IMR-90 (cell line): ENCODE measurements at regions not wholly inside any gene's neighbourhood (a gene's known extent, or its start where the extent isn't known, plus 50 kb on each side); places are given as distances from the start of the nearest gene placed in this dataset.

Source experiments
- ATAC-seq: fragments of 200-7000 bp; cut with Tn5 transposase; 2 replicates; pipeline ENCODE4 v1.9.1; 2020; ENCODE audit warnings: low read depth, mild to moderate bottlenecking, moderate library complexity
- BruUV-seq: library from RNA; stranded (reverse); fragments of 400-500 nt; replicated peaks from 2 replicates; lab custom pipeline; 2021; lab: Mats Ljungman, UMichigan
- CTCF ChIA-PET: fragments of 300-600 bp; formaldehyde crosslinking; extraction: SDS; loops from one replicate; lab custom pipeline; 2021; ENCODE audit warnings: antibody characterized with exemption; lab: Yijun Ruan, JAX
- POLR2A ChIA-PET: fragments of 300-600 bp; sonication (Branson Sonifier 250); formaldehyde crosslinking; loops from one replicate; lab custom pipeline; 2022; ENCODE audit warnings: antibody characterized with exemption; ENCODE audit not compliant: unreplicated experiment; lab: Charles Lee
- DNase-seq: peaks from one replicate; pipeline ENCODE4 v3.0.0; 2013
- H2AFZ ChIP-seq: replicated peaks from 2 replicates; pipeline ENCODE3; 2013; ENCODE audit warnings: low read length, mild to moderate bottlenecking; ENCODE audit not compliant: poor library complexity
- H2AK5ac ChIP-seq: 2 replicates; pipeline ENCODE4 v1.6.1; 2013; ENCODE audit warnings: low read depth, low read length, inconsistent platforms
- H2AK9ac ChIP-seq: replicated peaks from 2 replicates; pipeline ENCODE3; 2013; ENCODE audit warnings: mild to moderate bottlenecking, low read depth, low read length, moderate library complexity; ENCODE audit not compliant: poor library complexity
- H2BK120ac ChIP-seq: 2 replicates; pipeline ENCODE4 v1.6.1; 2013; ENCODE audit warnings: low read depth, low read length, inconsistent platforms
- H2BK15ac ChIP-seq: 3 replicates; pipeline ENCODE4 v1.6.1; 2013; ENCODE audit warnings: low read depth, low read length, inconsistent platforms
- H2BK20ac ChIP-seq: 2 replicates; pipeline ENCODE4 v1.6.1; 2013; ENCODE audit warnings: low read depth, mild to moderate bottlenecking, inconsistent platforms, low read length, moderate library complexity
- H2BK5ac ChIP-seq: 2 replicates; pipeline ENCODE4 v1.6.1; 2013; ENCODE audit warnings: mild to moderate bottlenecking, low read depth, low read length, inconsistent platforms; ENCODE audit not compliant: poor library complexity, severe bottlenecking
- H3K14ac ChIP-seq: replicated peaks from 2 replicates; pipeline ENCODE4 v1.6.1; 2013; ENCODE audit warnings: low read depth, low read length, inconsistent platforms
- H3K18ac ChIP-seq: 2 replicates; pipeline ENCODE4 v1.6.1; 2013; ENCODE audit warnings: low read depth, low read length, control low read depth
- H3K23ac ChIP-seq: 2 replicates; pipeline ENCODE4 v1.6.1; 2013; ENCODE audit warnings: low read depth, low read length, inconsistent platforms
- H3K27ac ChIP-seq: 2 replicates; pipeline ENCODE4 v1.5.1; 2013; ENCODE audit warnings: mild to moderate bottlenecking, control low read depth, low read length; ENCODE audit not compliant: insufficient read depth
- H3K27me3 ChIP-seq: 2 replicates; pipeline ENCODE4 v1.6.1; 2013; ENCODE audit warnings: low read length; ENCODE audit not compliant: control insufficient read depth, insufficient read depth
- H3K36me3 ChIP-seq: 2 replicates; pipeline ENCODE4 v1.6.1; 2013; ENCODE audit warnings: low read length, mixed read lengths; ENCODE audit not compliant: control insufficient read depth, insufficient read depth
- H3K4ac ChIP-seq: 2 replicates; pipeline ENCODE4 v1.6.1; 2013; ENCODE audit warnings: low read depth, low read length, inconsistent platforms
- H3K4me1 ChIP-seq: 2 replicates; pipeline ENCODE4 v1.6.1; 2013; ENCODE audit warnings: low read length, mixed read lengths; ENCODE audit not compliant: control insufficient read depth, insufficient read depth
- H3K4me2 ChIP-seq: 2 replicates; pipeline ENCODE4 v1.6.1; 2013; ENCODE audit warnings: low read depth, mild to moderate bottlenecking, control low read depth, low read length, moderate library complexity
- H3K4me3 ChIP-seq: 2 replicates; pipeline ENCODE4 v1.5.1; 2013; ENCODE audit warnings: low read depth, mild to moderate bottlenecking, control low read depth, low read length, moderate library complexity; ENCODE audit not compliant: insufficient read depth
- H3K56ac ChIP-seq: 2 replicates; pipeline ENCODE4 v1.6.1; 2013; ENCODE audit warnings: low read length, inconsistent platforms; ENCODE audit not compliant: insufficient read depth; ENCODE audit errors: extremely low read depth
- H3K79me1 ChIP-seq, 2 experiments: 2 replicates each; pipeline ENCODE4 v1.6.1; 2013; ENCODE audit warnings: low read length in 2 of 2, inconsistent platforms in 1 of 2, low read depth in 1 of 2
- H3K9ac ChIP-seq: 2 replicates; pipeline ENCODE4 v1.6.1; 2013; ENCODE audit warnings: low read depth, low read length, control low read depth
- H3K9me1 ChIP-seq: 2 replicates; pipeline ENCODE4 v1.6.1; 2013; ENCODE audit warnings: low read length, inconsistent platforms; ENCODE audit not compliant: insufficient read depth
- H3K9me3 ChIP-seq: 2 replicates; pipeline ENCODE4 v1.6.1; 2013; ENCODE audit warnings: low read length; ENCODE audit not compliant: control insufficient read depth, insufficient read depth
- H4K20me1 ChIP-seq: 2 replicates; pipeline ENCODE4 v1.6.1; 2013; ENCODE audit warnings: low read length, inconsistent platforms; ENCODE audit not compliant: insufficient read depth
- H4K5ac ChIP-seq: 2 replicates; pipeline ENCODE4 v1.6.1; 2013; ENCODE audit warnings: mild to moderate bottlenecking, low read depth, low read length, control low read depth
- H4K8ac ChIP-seq, 2 experiments: 2 replicates each; pipeline ENCODE4 v1.6.1; 2013; ENCODE audit warnings: low read depth in 2 of 2, low read length in 2 of 2, control low read depth in 1 of 2, inconsistent platforms in 1 of 2
- H4K91ac ChIP-seq: 2 replicates; pipeline ENCODE4 v1.6.1; 2013; ENCODE audit warnings: low read depth, low read length, inconsistent platforms; ENCODE audit not compliant: insufficient read depth
- BHLHE40 ChIP-seq: fragments of 150-350 bp; IDR thresholded peaks from 2 replicates; pipeline ENCODE4 v1.6.1; 2016; ENCODE audit warnings: mild to moderate bottlenecking, low read depth, low read length
- CEBPB ChIP-seq: IDR thresholded peaks from 2 replicates; pipeline ENCODE4 v1.6.1; 2012; ENCODE audit warnings: low read depth, low read length, improper control_type of control experiment
- CHD1 ChIP-seq: IDR thresholded peaks from 2 replicates; pipeline ENCODE4 v1.6.1; 2012; ENCODE audit warnings: low read depth, low read length, improper control_type of control experiment
- CTCF ChIP-seq: conservative IDR thresholded peaks from 2 replicates; pipeline ENCODE4 v1.5.1; 2012; ENCODE audit warnings: mild to moderate bottlenecking, low read depth, low read length, improper control_type of control experiment
- FOS ChIP-seq: fragments of 150-350 bp; IDR thresholded peaks from 2 replicates; pipeline ENCODE4 v1.6.1; 2016; ENCODE audit warnings: low read depth, low read length
- MAFK ChIP-seq: IDR thresholded peaks from 2 replicates; pipeline ENCODE4 v1.6.1; 2012; ENCODE audit warnings: low read depth, low read length, improper control_type of control experiment
- MAZ ChIP-seq: IDR thresholded peaks from 2 replicates; pipeline ENCODE4 v1.6.1; 2012; ENCODE audit warnings: low read depth, mild to moderate bottlenecking, low read length, improper control_type of control experiment, moderate library complexity, borderline replicate concordance
- MXI1 ChIP-seq: IDR thresholded peaks from 2 replicates; pipeline ENCODE4 v1.6.1; 2012; ENCODE audit warnings: low read depth, mild to moderate bottlenecking, low read length, moderate library complexity, borderline replicate concordance
- NFE2L2 ChIP-seq: fragments of 150-350 bp; IDR thresholded peaks from 2 replicates; pipeline ENCODE4 v1.6.1; 2016; ENCODE audit warnings: low read depth, mild to moderate bottlenecking, low read length
- POLR2A ChIP-seq: IDR thresholded peaks from 2 replicates; pipeline ENCODE4 v1.6.1; 2012; ENCODE audit warnings: mild to moderate bottlenecking, low read depth, low read length
- RAD21 ChIP-seq: IDR thresholded peaks from 2 replicates; pipeline ENCODE4 v1.6.1; 2012; ENCODE audit warnings: low read length, improper control_type of control experiment
- RCOR1 ChIP-seq: IDR thresholded peaks from 2 replicates; pipeline ENCODE4 v1.6.1; 2012; ENCODE audit warnings: mild to moderate bottlenecking, low read length, improper control_type of control experiment; ENCODE audit not compliant: insufficient replicate concordance
- RFX5 ChIP-seq: IDR thresholded peaks from 2 replicates; pipeline ENCODE4 v1.8.0; 2012; ENCODE audit warnings: low read depth, mild to moderate bottlenecking, low read length, moderate library complexity
- SMC3 ChIP-seq: fragments of 150-350 bp; IDR thresholded peaks from 2 replicates; pipeline ENCODE4 v1.6.1; 2016; ENCODE audit warnings: low read depth, mild to moderate bottlenecking, antibody characterized with exemption, low read length, moderate library complexity
- USF2 ChIP-seq: fragments of 150-350 bp; IDR thresholded peaks from 2 replicates; pipeline ENCODE4 v1.6.1; 2017; ENCODE audit warnings: mild to moderate bottlenecking, antibody characterized with exemption, low read length, low read depth
- WGBS, 2 experiments: methylation state at CpG; one replicate each; pipeline versions ENCODE4 v1.1.5 to v1.1.7; 2013; ENCODE audit warnings: missing lambda C conversion rate in 2 of 2; ENCODE audit not compliant: insufficient read length in 1 of 2; ENCODE audit errors: extremely low coverage in 2 of 2; 5-methylcytosine and 5-hydroxymethylcytosine counted together
- dilution Hi-C: fragments of 300-500 bp; cut with HindIII; formaldehyde crosslinking; loops from one replicate; pipeline ENCODE4 v1.14.3; 2018; ENCODE audit warnings: low sequenced_read_pairs; ENCODE audit not compliant: unreplicated experiment
- in situ Hi-C: fragments of 300-500 bp; cut with MboI; formaldehyde crosslinking; loops from 3 replicates; pipeline ENCODE4 v1.14.3; 2019; ENCODE audit warnings: low sequenced_read_pairs, inconsistent platforms, mixed read lengths
- intact Hi-C: fragments of 100-400 bp; cut with micrococcal nuclease; formaldehyde crosslinking; loops from 2 replicates; pipeline ENCODE4 v1.10.0; 2022
- TF ChIP-seq, protein P1 (sequence below): fragments of 150-350 bp; IDR thresholded peaks from 2 replicates; pipeline ENCODE4 v1.6.1; 2016; ENCODE audit warnings: low read depth, mild to moderate bottlenecking, low read length, moderate library complexity, borderline replicate concordance

DNA sequence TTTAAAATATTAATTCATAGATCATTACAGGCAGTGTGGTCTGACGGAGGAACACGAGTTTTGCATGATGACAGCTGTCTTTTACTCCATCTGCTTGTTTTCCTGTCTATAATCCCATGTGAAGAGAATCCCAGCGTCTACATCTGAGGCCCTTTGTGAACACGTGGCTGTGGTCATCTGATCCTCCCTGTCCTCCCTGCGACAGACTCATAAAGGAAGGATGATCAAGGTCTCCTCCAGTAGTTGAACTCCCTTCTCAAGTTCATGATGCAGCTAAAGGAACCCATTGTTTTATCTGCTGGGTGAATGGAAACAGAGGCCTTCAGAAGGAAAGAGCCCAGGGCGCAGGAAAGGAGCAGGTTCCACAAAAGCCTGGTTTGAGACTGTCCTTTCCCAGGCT lies 435.8 kb upstream of the JARID2 start:
- Histone ChIP-seq H2AK5ac (peak overlapping the region; percentile 58; the same call in 1 of the 2 replicates), H4K5ac (no peak overlapping the region), H3K27ac (no peak overlapping the region), H2BK120ac (peak overlapping the region; percentile 3; the same call in 1 of the 2 replicates), H3K56ac (no peak overlapping the region), H2AFZ (peak overlapping the region; percentile 35), H3K14ac (peak overlapping the region; percentile 25; the same call in 1 of the 2 replicates), H3K4me2 (no peak overlapping the region), H3K36me3 (no peaks in the 10 kb centered on the region), H3K4me1 (peaks cover 3% of the 10 kb centered on the region), H3K4me3 (no peak overlapping the region), H2BK15ac (0 out of 3 replicates have a peak overlapping the region, but pooled peaks have one; percentile 30), H4K8ac (0 out of 4 replicates have a peak overlapping the region, but pooled peaks of 1 of the 2 experiments have one; percentile 62), H3K79me1 (no peaks in the 10 kb centered on the region), H3K9me1 (0 out of 2 replicates have a peak, but pooled peaks cover 12% of the 10 kb centered on the region), H2BK5ac (no peak overlapping the region), H3K23ac (no peak overlapping the region), H3K27me3 (no peaks in the 10 kb centered on the region), H3K4ac (peak overlapping the region; percentile 45; the same call in 1 of the 2 replicates), H3K9ac (no peak overlapping the region), H3K9me3 (no peaks in the 10 kb centered on the region), H4K20me1 (no peaks in the 10 kb centered on the region), H3K18ac (no peak overlapping the region), H2BK20ac (no peak overlapping the region; the same call in 1 of the 2 replicates), H4K91ac (no peak overlapping the region), H2AK9ac (no peak overlapping the region)
- dilution Hi-C loops = no loop called here
- DNase-seq = no peak
- in situ Hi-C loops = no loop called here
- no TSS peak for BruUV-seq
- no peak for ATAC-seq
- POLR2A ChIA-PET = no interaction called here
- CTCF ChIA-PET = no interaction called here
- TF ChIP-seq MAZ (no peak), USF2 (no peak), CHD1 (no peak), SMC3 (no peak), RFX5 (no peak), POLR2A (no peak), FOS (no peak), MAFK (no peak), RCOR1 (no peak), BHLHE40 (no peak), MXI1 (no peak), CTCF (no peak), NFE2L2 (no peak), RAD21 (no peak), CEBPB (no peak)
- TF ChIP-seq, protein P1, sequence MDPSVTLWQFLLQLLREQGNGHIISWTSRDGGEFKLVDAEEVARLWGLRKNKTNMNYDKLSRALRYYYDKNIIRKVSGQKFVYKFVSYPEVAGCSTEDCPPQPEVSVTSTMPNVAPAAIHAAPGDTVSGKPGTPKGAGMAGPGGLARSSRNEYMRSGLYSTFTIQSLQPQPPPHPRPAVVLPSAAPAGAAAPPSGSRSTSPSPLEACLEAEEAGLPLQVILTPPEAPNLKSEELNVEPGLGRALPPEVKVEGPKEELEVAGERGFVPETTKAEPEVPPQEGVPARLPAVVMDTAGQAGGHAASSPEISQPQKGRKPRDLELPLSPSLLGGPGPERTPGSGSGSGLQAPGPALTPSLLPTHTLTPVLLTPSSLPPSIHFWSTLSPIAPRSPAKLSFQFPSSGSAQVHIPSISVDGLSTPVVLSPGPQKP = no peak
- 100% methylated on average over 2 of the region's 6 CpGs; no CpG with 5 or more reads in 1 of the 2 experiments for WGBS, 2 experiments
- intact Hi-C loops = no loop called here
